Nephron progenitor cell (in vitro differentiated cells): ENCODE measurements at regions not wholly inside any gene's neighbourhood (a gene's known extent, or its start where the extent isn't known, plus 50 kb on each side); places are given as distances from the start of the nearest gene placed in this dataset.

Source experiments
- DNase-seq: peaks from one replicate; pipeline ENCODE4 v3.0.0; 2021
- H3K27ac Mint-ChIP-seq: 2 replicates; pipeline ENCODE4 v1.8.0; 2021; ENCODE audit warnings: mild to moderate bottlenecking, moderate library complexity, mixed read lengths
- H3K27me3 Mint-ChIP-seq: 2 replicates; pipeline ENCODE4 v1.8.0; 2021; ENCODE audit warnings: mild to moderate bottlenecking, low read depth, mixed read lengths; ENCODE audit not compliant: poor library complexity
- H3K36me3 Mint-ChIP-seq: 2 replicates; pipeline ENCODE4 v1.8.0; 2021; ENCODE audit warnings: low read depth, mixed read lengths
- H3K4me1 Mint-ChIP-seq: 2 replicates; pipeline ENCODE4 v1.8.0; 2021; ENCODE audit warnings: mixed read lengths
- H3K4me3 Mint-ChIP-seq: 2 replicates; pipeline ENCODE4 v1.8.0; 2021; ENCODE audit warnings: mild to moderate bottlenecking, moderate library complexity, mixed read lengths
- H3K9me3 Mint-ChIP-seq: 2 replicates; pipeline ENCODE4 v1.8.0; 2021; ENCODE audit warnings: mild to moderate bottlenecking, moderate library complexity, mixed read lengths
- TF ChIP-seq, protein P1 (sequence below): fragments of 200-600 bp; sonication (generic); IDR thresholded peaks from 2 replicates; pipeline ENCODE4 v1.5.0; 2021; ENCODE audit warnings: antibody characterized with exemption

DNA sequence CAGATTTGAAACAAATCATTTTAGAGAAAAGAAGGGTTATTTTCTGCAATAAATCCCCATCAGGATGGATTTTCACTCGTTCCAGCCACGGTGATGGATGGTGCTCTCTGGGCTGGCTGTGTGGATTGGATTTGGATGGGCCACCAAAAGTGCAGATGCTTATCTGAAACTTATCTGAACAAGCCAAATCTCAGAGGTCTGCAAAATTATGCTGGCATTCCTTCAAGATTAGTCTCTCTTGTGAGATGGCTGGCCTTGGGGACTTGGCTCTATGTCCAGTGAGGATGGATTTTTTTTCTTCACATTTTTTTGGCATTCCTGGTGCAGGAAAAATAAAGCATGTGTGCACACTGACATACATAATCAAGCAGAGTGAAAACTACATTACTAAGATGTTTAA is 341.9 kb downstream of the GXYLT1 start:
- Mint-ChIP-seq H3K27me3 (no peaks in the 10 kb centered on the region), H3K4me3 (no peak overlapping the region), H3K36me3 (no peaks in the 10 kb centered on the region), H3K4me1 (peaks cover 4% of the 10 kb centered on the region), H3K27ac (no peak overlapping the region), H3K9me3 (peaks cover 8% of the 10 kb centered on the region)
- TF ChIP-seq, protein P1, sequence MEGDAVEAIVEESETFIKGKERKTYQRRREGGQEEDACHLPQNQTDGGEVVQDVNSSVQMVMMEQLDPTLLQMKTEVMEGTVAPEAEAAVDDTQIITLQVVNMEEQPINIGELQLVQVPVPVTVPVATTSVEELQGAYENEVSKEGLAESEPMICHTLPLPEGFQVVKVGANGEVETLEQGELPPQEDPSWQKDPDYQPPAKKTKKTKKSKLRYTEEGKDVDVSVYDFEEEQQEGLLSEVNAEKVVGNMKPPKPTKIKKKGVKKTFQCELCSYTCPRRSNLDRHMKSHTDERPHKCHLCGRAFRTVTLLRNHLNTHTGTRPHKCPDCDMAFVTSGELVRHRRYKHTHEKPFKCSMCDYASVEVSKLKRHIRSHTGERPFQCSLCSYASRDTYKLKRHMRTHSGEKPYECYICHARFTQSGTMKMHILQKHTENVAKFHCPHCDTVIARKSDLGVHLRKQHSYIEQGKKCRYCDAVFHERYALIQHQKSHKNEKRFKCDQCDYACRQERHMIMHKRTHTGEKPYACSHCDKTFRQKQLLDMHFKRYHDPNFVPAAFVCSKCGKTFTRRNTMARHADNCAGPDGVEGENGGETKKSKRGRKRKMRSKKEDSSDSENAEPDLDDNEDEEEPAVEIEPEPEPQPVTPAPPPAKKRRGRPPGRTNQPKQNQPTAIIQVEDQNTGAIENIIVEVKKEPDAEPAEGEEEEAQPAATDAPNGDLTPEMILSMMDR, result no peak
- no peak for DNase-seq

DNA sequence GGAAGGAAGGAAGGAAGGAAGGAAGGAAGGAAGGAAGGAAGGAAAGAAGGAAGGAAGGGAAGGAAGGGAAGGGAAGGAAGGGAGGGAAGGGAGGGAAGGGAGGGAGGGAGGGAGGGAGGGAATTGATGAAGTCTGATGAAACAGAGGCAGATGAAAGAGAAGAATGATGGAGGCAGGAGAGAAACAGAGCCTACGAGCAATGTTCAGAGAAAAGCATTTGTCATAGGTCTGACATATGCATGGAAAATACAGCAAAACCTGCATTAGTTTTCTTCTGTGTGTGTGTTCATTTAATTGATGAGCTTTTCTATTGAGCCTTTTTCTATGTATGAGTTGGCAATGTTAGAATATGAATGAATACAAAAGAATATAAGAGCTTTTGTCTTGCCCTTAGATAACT is 343.4 kb downstream of the GXYLT1 start:
- peaks cover 4% of the 10 kb centered on the region for H3K4me1 Mint-ChIP-seq
- no peaks in the 10 kb centered on the region for H3K36me3 Mint-ChIP-seq
- no peak for DNase-seq
- H3K27ac Mint-ChIP-seq, result no peak overlapping the region
- no peaks in the 10 kb centered on the region for H3K27me3 Mint-ChIP-seq
- TF ChIP-seq, protein P1, result no peak
- no peak overlapping the region for H3K4me3 Mint-ChIP-seq
- H3K9me3 Mint-ChIP-seq, result no peaks in the 10 kb centered on the region

DNA sequence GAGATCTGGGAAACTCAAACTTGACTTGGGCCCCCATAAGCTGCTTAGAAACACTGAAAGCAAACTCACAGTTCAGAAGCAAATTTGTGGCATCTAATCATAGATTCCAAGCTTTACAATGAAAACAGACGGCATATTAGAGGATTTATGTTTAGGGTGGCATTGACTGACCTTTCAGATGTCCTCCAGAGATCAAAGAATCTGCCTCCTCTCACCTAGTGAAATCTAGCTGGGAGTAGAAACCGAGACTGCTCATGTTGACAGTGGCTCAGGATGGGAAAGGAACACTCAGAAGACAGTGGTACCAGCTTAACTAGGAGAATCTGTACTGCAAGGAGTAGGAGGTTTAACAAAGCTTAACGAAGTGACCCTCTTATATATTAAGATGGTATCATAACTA is 345.0 kb downstream of the GXYLT1 start:
- Mint-ChIP-seq H3K9me3 (no peaks in the 10 kb centered on the region), H3K4me1 (peaks cover 14% of the 10 kb centered on the region), H3K27me3 (no peaks in the 10 kb centered on the region), H3K4me3 (no peak overlapping the region), H3K36me3 (no peaks in the 10 kb centered on the region), H3K27ac (no peak overlapping the region)
- no peak for DNase-seq
- TF ChIP-seq, protein P1, result no peak

DNA sequence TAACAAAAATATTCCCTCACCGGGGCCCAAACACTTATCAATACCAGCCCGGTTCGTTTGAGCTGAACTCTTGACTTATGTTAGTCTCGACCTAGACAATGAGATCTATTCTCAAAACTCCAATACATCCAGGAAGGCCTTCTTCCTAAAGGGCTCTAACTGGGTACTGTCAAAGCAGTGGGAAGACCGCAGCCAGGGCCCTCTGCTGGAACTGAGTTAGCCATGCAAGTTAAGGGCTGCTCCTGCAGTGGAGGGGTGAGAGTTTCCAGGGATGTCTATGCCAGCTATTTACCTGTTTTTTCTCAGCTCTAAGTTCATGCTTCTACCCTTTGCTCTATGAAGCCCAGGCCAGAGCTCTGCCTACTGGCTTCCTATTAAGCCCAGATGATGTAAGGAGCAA is 348.8 kb downstream of the GXYLT1 start:
- Mint-ChIP-seq H3K9me3 (peaks cover 18% of the 10 kb centered on the region), H3K36me3 (peaks cover 8% of the 10 kb centered on the region), H3K27ac (no peak overlapping the region), H3K4me3 (no peak overlapping the region), H3K27me3 (no peaks in the 10 kb centered on the region), H3K4me1 (peaks cover 22% of the 10 kb centered on the region)
- TF ChIP-seq, protein P1, result no peak
- peak; percentile 17 for DNase-seq

DNA sequence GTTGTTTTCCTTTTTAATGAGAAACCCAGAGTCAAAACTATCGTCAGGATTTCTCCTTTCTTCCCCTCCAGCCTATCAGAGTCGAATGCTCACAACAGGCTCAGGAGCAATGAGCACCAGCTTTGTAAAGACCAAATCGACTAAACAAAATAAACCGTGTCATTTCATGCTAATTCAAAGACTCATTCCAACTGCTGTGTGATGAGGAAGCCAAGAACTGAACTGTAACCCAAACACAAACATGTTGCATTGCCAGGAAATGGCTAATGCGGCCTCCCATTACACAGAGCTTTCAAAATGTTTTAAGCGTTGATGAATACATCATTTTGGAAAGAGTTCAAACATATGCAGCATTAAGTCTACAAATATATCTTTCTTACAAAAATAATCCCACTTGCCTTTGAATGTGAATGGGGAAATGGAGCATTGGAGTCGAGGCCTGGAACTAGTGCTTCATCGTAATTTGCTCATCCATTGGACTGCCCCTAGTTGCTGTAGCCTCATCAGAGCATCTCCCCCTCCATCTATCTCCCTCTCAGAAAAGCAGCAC is 349.5 kb downstream of the GXYLT1 start:
- Mint-ChIP-seq H3K27ac (peak overlapping the region; percentile 59), H3K27me3 (no peaks in the 10 kb centered on the region), H3K9me3 (peaks cover 24% of the 10 kb centered on the region), H3K4me1 (peaks cover 22% of the 10 kb centered on the region), H3K4me3 (no peak overlapping the region), H3K36me3 (peaks cover 11% of the 10 kb centered on the region)
- no peak for DNase-seq
- TF ChIP-seq, protein P1, result no peak

DNA sequence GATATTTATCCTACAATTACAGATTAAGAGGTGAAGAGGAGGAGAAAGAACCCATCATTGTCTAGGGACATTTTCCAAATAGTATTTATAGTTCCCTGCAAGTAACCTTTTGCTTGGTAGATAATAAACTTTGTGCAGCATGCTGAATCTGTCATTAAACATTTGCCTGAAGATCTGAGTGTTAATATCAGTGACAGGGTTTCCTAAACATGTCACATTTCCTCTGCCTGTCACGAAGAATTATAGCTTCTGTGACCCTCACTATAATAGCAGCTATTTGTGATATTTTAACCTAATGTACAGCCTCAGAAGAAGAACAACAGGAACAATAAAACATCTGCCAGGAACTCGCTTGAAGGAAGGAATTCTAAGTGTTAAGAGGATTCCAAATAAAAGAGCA is 350.3 kb downstream of the GXYLT1 start:
- H3K27me3 Mint-ChIP-seq, result no peaks in the 10 kb centered on the region
- TF ChIP-seq, protein P1, result no peak
- H3K36me3 Mint-ChIP-seq, result peaks cover 11% of the 10 kb centered on the region
- no peak for DNase-seq
- no peak overlapping the region for H3K4me3 Mint-ChIP-seq
- peaks cover 25% of the 10 kb centered on the region for H3K9me3 Mint-ChIP-seq
- peaks cover 18% of the 10 kb centered on the region for H3K4me1 Mint-ChIP-seq
- H3K27ac Mint-ChIP-seq, result no peak overlapping the region
